A172 (cell line): ENCODE measurements at regions not wholly inside any gene's neighbourhood (a gene's known extent, or its start where the extent isn't known, plus 50 kb on each side); places are given as distances from the start of the nearest gene placed in this dataset.
A peak's percentile ranks its signal among the peaks of the same experiment; 100 is the strongest.
"Not testable (repeated sequence)": the region's sequence is repeated elsewhere in the genome, so short reads cannot be mapped to it uniquely, and the experiment has no call there.

Experiments
- DNase-seq: peaks from one replicate; pipeline ENCODE4 v3.0.0-alpha.2; 2015; ENCODE audit warnings: low spot score

DNA sequence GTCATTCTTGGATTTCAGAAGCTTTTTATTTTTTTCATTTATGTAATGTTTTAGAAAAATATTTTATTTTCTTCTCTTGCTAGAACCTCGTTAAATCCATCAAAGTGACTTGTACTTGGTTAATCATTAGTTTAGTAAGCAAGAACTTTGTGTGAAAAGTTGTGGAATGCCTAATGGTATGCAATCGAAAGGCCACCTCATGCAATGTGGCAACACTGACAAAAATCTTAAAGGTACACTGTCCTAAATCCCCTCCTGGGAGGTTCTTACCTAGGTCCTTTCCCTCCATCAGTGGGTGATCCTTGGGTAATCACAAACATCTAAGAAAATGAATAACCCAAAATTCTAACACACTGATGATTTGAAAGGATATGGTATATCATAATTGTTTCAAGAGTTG is 304.2 kb downstream of the DNAH5 start:
- no peak for DNase-seq

DNA sequence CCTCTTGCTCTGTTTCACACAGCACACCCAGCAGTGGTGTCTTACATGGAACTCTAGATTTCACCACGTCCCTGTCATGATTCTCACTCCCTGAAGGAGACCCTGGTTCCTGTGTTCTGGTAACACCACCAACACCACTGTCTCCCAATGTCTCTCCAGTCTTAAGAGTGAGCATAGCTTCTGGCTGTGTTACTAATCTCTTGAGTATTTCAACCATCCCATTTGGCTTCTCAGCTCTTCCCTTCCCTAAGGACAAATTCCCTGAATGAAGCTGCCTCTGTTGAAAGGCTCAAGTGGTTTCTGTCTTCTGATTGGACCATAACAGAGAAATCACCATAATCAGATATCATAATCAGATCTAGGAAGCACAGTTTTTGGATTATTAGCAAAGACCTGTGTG is 311.8 kb downstream of the DNAH5 start:
- DNase-seq, result peak; percentile 44

- peak; percentile 53 for DNase-seq
Observed at GRCh38 chr5:13629218-13629617, 315.3 kb downstream of the DNAH5 start.

GRCh38 chr5:13627673-13628454 is 316.6 kb downstream of the DNAH5 start:
- DNase-seq, result no peak

- no peak for DNase-seq
Observed at GRCh38 chr5:13625616-13626198, 318.8 kb downstream of the DNAH5 start.

DNA sequence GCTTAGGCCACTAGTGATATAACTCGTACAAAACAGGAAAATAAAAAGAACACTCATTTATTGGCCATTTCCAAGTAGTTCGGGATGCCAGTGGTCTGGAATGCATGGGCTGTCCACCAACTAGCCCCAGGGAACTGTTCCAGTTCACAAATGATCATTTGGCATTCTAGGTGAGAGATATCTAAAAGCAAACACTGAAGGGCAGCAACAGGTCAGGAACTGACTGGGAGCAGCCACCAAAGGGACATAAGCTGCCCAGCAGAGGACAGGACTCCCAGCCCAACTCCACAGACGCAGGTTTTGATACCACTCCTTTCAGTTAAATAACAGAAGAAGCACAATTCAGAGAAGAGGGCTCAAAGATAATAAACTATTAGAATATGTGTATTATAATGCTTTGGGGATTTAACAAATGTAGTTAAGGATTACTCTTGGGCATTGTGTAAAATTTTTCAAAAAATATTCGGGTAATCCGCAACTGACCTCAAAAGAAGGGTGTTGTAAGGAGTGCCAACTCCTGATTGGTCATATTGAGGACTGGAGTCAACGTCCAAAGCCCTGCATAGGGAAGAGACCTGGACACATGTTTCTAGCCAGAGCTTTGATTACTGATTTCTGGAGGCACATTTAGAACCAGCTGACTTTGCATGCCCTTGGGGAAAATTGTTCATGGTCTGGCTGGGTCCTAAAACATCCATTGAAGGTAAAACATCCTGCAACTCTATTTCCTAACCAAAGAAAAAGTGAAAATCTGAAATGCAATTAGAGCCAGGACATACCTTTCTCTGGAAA is 320.0 kb downstream of the DNAH5 start:
- DNase-seq, result no peak

- no peak for DNase-seq
Observed at GRCh38 chr5:13613621-13614020, 330.9 kb downstream of the DNAH5 start.

GRCh38 chr5:13611604-13612003 is 332.9 kb downstream of the DNAH5 start:
- no peak for DNase-seq

GRCh38 chr5:13609504-13609903 is 335.0 kb downstream of the DNAH5 start:
- DNase-seq, result no peak

DNA sequence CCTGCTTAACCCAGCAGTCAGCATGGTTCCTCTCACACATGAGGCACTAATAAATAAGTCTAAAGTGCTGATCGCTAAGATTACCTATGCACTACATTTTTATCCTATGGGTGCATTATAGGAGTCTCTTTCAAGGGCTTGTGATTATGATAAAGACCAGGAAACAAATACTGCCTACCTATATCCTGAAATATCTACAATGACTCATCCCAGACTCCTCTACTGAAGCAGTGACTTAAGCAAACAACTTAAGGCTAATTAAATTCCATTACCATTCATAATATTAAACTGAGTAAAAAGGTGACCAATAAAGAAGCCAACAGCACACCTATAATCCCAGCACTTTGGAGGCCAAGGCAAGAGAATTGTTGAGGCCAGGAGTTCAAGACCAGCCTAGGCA is 338.4 kb downstream of the DNAH5 start:
- peak; percentile 39 for DNase-seq

GRCh38 chr5:13601112-13601511 is 343.4 kb downstream of the DNAH5 start:
- DNase-seq, result peak; percentile 80

- no peak for DNase-seq
Observed at GRCh38 chr5:13595978-13596377, 348.5 kb downstream of the DNAH5 start.

- DNase-seq, result peak; percentile 98
Observed at GRCh38 chr5:13591621-13592020, 352.9 kb downstream of the DNAH5 start.

- no peak for DNase-seq
Observed at GRCh38 chr5:13585324-13585723, 359.2 kb downstream of the DNAH5 start.

- no peak for DNase-seq
Observed at GRCh38 chr5:13581914-13582313, 362.6 kb downstream of the DNAH5 start.

GRCh38 chr5:13581132-13581531 is 363.4 kb downstream of the DNAH5 start:
- DNase-seq, result no peak

DNA sequence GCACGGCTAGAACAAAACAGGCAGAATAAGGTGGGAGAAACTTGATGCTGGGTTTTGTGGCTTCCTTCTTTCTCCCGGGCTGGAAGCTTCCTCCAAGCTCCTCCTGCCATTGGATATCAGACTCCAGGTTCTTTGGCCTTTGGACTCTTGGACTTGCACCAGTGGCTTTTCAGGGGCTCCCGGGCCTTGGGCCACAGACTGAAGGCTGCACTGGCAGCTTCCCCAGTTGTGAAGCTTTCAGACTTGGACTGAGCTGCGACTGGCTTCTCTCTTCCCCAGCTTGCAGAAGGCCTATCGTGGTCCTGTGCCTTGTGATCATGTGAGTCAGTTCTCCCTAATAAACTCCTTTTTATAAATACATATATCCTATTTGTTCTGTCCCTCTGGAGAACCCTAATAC is 364.4 kb downstream of the DNAH5 start:
- no peak for DNase-seq

DNA sequence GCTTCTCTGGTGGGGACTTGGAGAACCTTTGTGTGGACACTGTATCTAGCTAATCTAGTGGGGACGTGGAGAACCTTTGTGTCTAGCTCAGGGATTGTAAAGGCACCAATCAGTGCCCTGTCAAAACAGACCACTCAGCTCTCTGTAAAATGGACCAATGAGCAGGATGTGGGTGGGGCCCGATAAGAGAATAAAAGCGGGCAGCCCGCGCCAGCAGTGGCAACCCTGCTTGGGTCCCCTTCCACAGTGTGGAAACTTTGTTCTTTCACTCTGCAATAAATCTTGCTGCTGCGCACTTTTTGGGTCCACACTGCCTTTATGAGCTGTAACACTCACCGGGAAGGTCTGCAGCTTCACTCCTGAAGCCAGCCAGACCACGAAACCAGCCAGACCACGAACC is 365.4 kb downstream of the DNAH5 start:
- DNase-seq, result not testable (repeated sequence)

- not testable (repeated sequence) for DNase-seq
Observed at GRCh38 chr5:13578311-13579039, 366.0 kb downstream of the DNAH5 start.

- DNase-seq, result no peak
Observed at GRCh38 chr5:13574574-13574973, 369.9 kb downstream of the DNAH5 start.

DNA sequence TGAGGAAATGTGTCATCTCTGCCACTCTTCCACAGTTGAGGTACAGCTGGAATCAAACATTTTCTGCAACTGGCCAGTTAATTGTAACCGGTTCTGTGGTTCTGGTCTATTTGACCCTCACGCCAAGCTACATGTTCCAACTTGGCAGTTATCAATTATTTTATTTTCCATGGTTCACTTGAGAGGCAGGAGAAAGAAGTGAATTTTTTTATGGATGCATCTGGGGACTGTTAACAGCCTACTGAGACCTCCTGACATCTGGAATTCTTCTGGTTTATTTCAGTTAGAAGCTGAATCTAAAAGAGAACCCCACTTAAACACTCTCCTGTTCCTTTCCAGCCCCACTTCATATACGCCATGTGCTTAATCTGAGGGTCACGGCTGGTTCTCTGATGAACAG is 372.3 kb downstream of the DNAH5 start:
- DNase-seq, result no peak

DNA sequence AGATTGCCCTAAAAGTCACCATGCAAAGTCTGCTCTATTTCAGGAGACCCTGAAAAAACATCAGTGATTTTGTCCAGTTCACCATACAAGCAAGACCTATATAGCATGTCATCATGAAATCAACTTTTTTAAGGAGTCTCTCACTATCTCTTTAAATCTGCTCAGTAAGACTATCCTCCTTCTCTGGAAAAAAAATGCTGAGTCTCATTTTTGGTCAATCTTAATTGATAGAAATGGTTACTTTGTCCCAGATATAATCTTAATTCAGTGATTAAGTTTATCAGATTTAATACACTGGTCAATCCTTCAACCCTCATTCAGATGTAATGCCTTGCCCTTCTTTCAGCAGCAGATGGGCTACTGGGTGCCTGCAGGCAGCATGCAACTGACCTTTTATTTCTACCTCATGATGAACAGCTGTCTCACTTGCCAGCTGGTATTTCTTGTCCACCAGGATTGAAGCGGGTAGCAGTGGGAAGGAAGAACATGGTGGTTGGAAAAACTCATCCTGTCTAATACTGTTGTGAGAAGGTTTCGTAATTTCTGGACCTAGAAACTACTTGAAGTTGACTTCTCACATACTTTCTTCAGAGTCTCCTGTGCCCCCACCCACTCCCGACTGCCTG is 375.3 kb downstream of the DNAH5 start:
- no peak for DNase-seq
